Heart right ventricle (tissue), 16 donors: ENCODE measurements at regions not wholly inside any gene's neighbourhood (a gene's known extent, or its start where the extent isn't known, plus 50 kb on each side); places are given as distances from the start of the nearest gene placed in this dataset.

Source experiments
- ATAC-seq, 8 donors: fragments of 200-7000 bp; cut with Tn5 transposase; one replicate each; pipeline ENCODE4 v1.9.1; 2020; ENCODE audit warnings: mild to moderate bottlenecking in 8 of 8, moderate library complexity in 8 of 8, moderate number of reproducible peaks in 1 of 8
- DNase-seq, 2 donors: peaks; one replicate each; pipeline ENCODE4 v3.0.0-alpha.2; 2020
- H3K27ac ChIP-seq, 10 donors: fragments of 200-600 bp; sonication (generic) in 2 of 10; one replicate each; pipeline versions ENCODE4 v1.5.0 to v1.8.0; 2020 to 2022; ENCODE audit warnings: mild to moderate bottlenecking in 3 of 10
- H3K27me3 ChIP-seq, 7 donors: fragments of 200-600 bp; one replicate each; pipeline ENCODE4 v1.8.0; 2021 to 2022; ENCODE audit warnings: mild to moderate bottlenecking in 2 of 7
- H3K36me3 ChIP-seq, 9 donors: fragments of 200-600 bp; sonication (generic) in 1 of 9; one replicate each; pipeline versions ENCODE4 v1.5.0 to v1.8.0; 2020 to 2022; ENCODE audit warnings: mild to moderate bottlenecking in 2 of 9
- H3K4me1 ChIP-seq, 9 donors: fragments of 200-600 bp; sonication (generic) in 1 of 9; one replicate each; pipeline versions ENCODE4 v1.5.0 to v1.8.0; 2020 to 2022; ENCODE audit warnings: mild to moderate bottlenecking in 4 of 9
- H3K4me3 ChIP-seq, 10 donors: fragments of 200-600 bp; sonication (generic) in 2 of 10; one replicate each; pipeline versions ENCODE4 v1.5.0 to v1.8.0; 2020 to 2022; ENCODE audit warnings: mild to moderate bottlenecking in 7 of 10, moderate library complexity in 2 of 10
- H3K9me3 ChIP-seq, 11 donors: fragments of 200-600 bp in 10 of 11; sonication (generic) in 2 of 11; one replicate each; pipeline versions ENCODE4 v1.5.0 to v1.8.0; 2013 to 2022; ENCODE audit warnings: mild to moderate bottlenecking in 2 of 11, control low read depth in 1 of 11, moderate library complexity in 1 of 11
- CTCF ChIP-seq, 9 donors: fragments of 200-600 bp; sonication (generic) in 2 of 9; IDR thresholded peaks; one replicate each; pipeline versions ENCODE4 v1.5.0 to v1.8.0; 2021 to 2022; ENCODE audit warnings: antibody characterized with exemption in 9 of 9, mild to moderate bottlenecking in 5 of 9, moderate library complexity in 1 of 9
- WGBS, 2 donors: extraction: QIAGEN DNeasy Blood & Tissue Kit; methylation state at CpG; one replicate each; pipeline ENCODE4 v1.1.7; 2013; ENCODE audit warnings: inconsistent platforms in 1 of 2; 5-methylcytosine and 5-hydroxymethylcytosine counted together
- intact Hi-C, 10 donors: fragments of 100-400 bp; cut with DNase I; formaldehyde crosslinking; loops; one replicate each; pipeline versions ENCODE4 v1.11.1 to v1.14.2; 2022
- donor health status: Arrhythmogenic right ventricular cardiomyopathy.
- donor health status: ischemic (EF 13 %, LVEDD 7.1; RV severe dilation, severe dysfunction).
- donor health status: healthy with polysubstance abuse.
- donor health status: DM: no; HTN: yes; CAD: no.
- donor health status: DM: no; HTN: no; CAD: no.
- donor health status: ischemic (EF 25% LVEDD 6.9; RV normal size, moderate dysfunction).
- donor health status: ischemic (EF 25% LVEDD 5.7; RV mildly dilated, moderate dysfunction).
- donor health status: healthy.
- donor health status: DM: yes; HTN: yes; CAD: no.
- donor health status: Ischemic cardiomyopathy.
- donor health status: ischemic (EF 35%, LVEDD 5.7; RV mildly dilated, moderate dysfunction).
- donor health status: nonischemic (EF 11% LVEDD 7.7; RV severe dilation, severe dysfunction).
- donor health status: DM: yes; HTN: yes; CAD: no.
- donor health status: PGD.
- donor health status: ischemic (EF 29% LVEDD 5.4; RV normal size, mild dysfunction).
- donor health status: nonischemic (EF 23%, LVEDD 6.1; RV moderate dilation, normal function).

DNA sequence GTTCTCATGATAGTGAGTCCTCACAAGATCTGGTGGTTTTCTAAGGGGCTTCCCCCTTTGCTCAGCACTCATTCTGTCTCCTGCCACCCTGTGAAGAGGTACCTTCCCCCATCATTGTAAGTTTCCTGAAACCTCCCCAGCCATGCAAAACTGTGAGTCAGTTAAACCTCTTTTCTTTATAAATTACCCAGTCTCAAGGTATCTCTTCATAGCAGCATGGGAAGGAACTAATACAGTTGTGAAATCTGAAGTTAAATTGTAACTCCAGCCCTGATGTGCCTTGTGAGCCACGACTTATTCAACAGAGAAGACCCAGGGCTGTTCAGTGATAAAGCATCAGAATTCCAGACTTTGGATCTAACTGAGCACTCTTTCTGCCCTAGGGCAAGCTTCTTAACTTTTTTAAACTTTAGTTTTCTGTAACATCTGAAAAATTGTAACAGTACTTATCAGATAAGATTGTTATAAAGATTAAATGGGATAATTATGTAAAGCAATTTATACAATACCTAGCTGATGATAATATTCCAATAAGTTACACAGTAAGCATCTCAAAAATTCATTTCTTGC, 220.0 kb downstream of the TRPC6 start:
- no peaks in the 10 kb centered on the region for H3K27me3 ChIP-seq
- 60 to 68% methylated on average over 1 of the region's 1 CpG for WGBS, 2 donors
- H3K36me3 ChIP-seq: no peaks in the 10 kb centered on the region
- ATAC-seq: no peak
- peaks cover 0 to 47% (median 0%) of the 10 kb centered on the region in 11 donors for H3K9me3 ChIP-seq
- no peak overlapping the region for H3K4me3 ChIP-seq
- no peak for DNase-seq
- H3K4me1 ChIP-seq: no peaks in the 10 kb centered on the region
- intact Hi-C loops: no loop called here
- no peak for TF ChIP-seq CTCF (IDR thresholded peaks at IDR 0.05)
- H3K27ac ChIP-seq: no peak overlapping the region

GRCh38 chr11:101362643-101363042, 221.2 kb downstream of the TRPC6 start:
- ATAC-seq (no peak), DNase-seq (no peak)
- no peaks in the 10 kb centered on the region for H3K27me3 ChIP-seq
- no peak for TF ChIP-seq CTCF (IDR thresholded peaks at IDR 0.05)
- peaks cover 0 to 44% (median 0%) of the 10 kb centered on the region in 11 donors for H3K9me3 ChIP-seq
- H3K27ac ChIP-seq: no peak overlapping the region
- WGBS, 2 donors: 65 to 77% methylated on average over 3 of the region's 3 CpGs
- no peaks in the 10 kb centered on the region for H3K4me1 ChIP-seq
- no peak overlapping the region for H3K4me3 ChIP-seq
- intact Hi-C loops: no loop called here
- H3K36me3 ChIP-seq: no peaks in the 10 kb centered on the region

DNA sequence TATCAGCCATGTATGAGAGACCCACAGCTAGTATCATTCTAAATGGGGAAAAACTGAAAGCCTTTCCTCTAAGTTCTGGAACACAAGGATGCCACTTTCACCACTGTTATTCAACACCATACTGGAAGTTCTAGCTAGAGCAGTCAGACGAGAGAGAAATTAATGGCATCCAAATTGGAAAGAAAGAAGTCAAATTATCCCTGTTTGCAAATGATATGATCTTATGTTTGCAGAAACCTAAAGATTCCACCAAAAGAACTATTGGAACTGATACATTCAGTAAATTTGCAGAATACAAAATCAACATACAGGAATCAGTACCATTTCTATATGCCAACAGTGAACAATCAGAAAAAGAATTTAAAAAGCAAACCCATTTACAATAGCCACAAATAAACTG, 226.0 kb downstream of the TRPC6 start:
- H3K36me3 ChIP-seq: no peaks in the 10 kb centered on the region
- WGBS, 2 donors: 78 to 81% methylated on average over 1 of the region's 1 CpG

GRCh38 chr11:101354801-101355200, 225.2 kb upstream of the PGR start:
- intact Hi-C loops: no loop called here
- ATAC-seq (no peak), DNase-seq (no peak)
- Histone ChIP-seq H3K27ac (no peak overlapping the region), H3K4me3 (no peak overlapping the region), H3K9me3 (peaks cover 0 to 13% (median 0%) of the 10 kb centered on the region in 11 donors), H3K36me3 (no peaks in the 10 kb centered on the region), H3K4me1 (no peaks in the 10 kb centered on the region), H3K27me3 (no peaks in the 10 kb centered on the region)
- no peak for TF ChIP-seq CTCF (IDR thresholded peaks at IDR 0.05)
- 80 to 81% methylated on average over 4 of the region's 4 CpGs for WGBS, 2 donors

More for the DNA sequence above, 226.0 kb downstream of the TRPC6 start:
- Histone ChIP-seq H3K4me3 (no peak overlapping the region), H3K27me3 (no peaks in the 10 kb centered on the region), H3K4me1 (no peaks in the 10 kb centered on the region), H3K9me3 (peaks cover 0 to 18% (median 0%) of the 10 kb centered on the region in 11 donors), H3K27ac (no peak overlapping the region)
- DNase-seq (no peak), ATAC-seq (no peak)
- no peak for TF ChIP-seq CTCF (IDR thresholded peaks at IDR 0.05)
- intact Hi-C loops: no loop called here
